Activated CD8-positive, alpha-beta T cell treated with anti-CD3 and anti-CD28 coated beads for 36 hours (primary cell): ENCODE measurements at regions not wholly inside any gene's neighbourhood (a gene's known extent, or its start where the extent isn't known, plus 50 kb on each side); places are given as distances from the start of the nearest gene placed in this dataset.

Source experiments
- ATAC-seq: fragments of 200-7000 bp; cut with Tn5 transposase; one replicate; pipeline ENCODE4 v1.10.0; 2021; ENCODE audit warnings: mild to moderate bottlenecking, moderate library complexity
- CTCF ChIA-PET: fragments of 350-600 bp; sonication (Branson Sonifier 250); formaldehyde crosslinking; loops from one replicate; lab custom pipeline; 2021; ENCODE audit warnings: antibody characterized with exemption; lab: Charles Lee
- POLR2A ChIA-PET: fragments of 350-600 bp; sonication (Branson Sonifier 250); formaldehyde crosslinking; loops from one replicate; lab custom pipeline; 2021; ENCODE audit warnings: antibody characterized with exemption; lab: Charles Lee
- DNase-seq: peaks from one replicate; pipeline ENCODE4 v3.0.0-alpha.2; 2020
- H3K27ac Mint-ChIP-seq: one replicate; pipeline ENCODE4 v1.8.0; 2021; ENCODE audit warnings: mild to moderate bottlenecking, mixed read lengths
- H3K27me3 Mint-ChIP-seq: one replicate; pipeline ENCODE4 v1.8.0; 2021; ENCODE audit warnings: mixed read lengths
- H3K36me3 Mint-ChIP-seq: one replicate; pipeline ENCODE4 v1.8.0; 2021; ENCODE audit warnings: low read depth, mixed read lengths
- H3K4me1 Mint-ChIP-seq: one replicate; pipeline ENCODE4 v1.8.0; 2021; ENCODE audit warnings: low read depth, mixed read lengths
- H3K4me3 Mint-ChIP-seq: one replicate; pipeline ENCODE4 v1.8.0; 2021; ENCODE audit warnings: mild to moderate bottlenecking, moderate library complexity, mixed read lengths
- H3K9me3 Mint-ChIP-seq: one replicate; pipeline ENCODE4 v1.8.0; 2021; ENCODE audit warnings: mixed read lengths
- intact Hi-C: fragments of 100-400 bp; cut with micrococcal nuclease; formaldehyde crosslinking; loops from one replicate; pipeline ENCODE4 v1.10.0; 2022
- TF ChIP-seq, protein P1 (sequence below): fragments of 200-600 bp; IDR thresholded peaks from one replicate; pipeline ENCODE4 v1.8.0; 2022; ENCODE audit warnings: antibody characterized with exemption, mild to moderate bottlenecking

DNA sequence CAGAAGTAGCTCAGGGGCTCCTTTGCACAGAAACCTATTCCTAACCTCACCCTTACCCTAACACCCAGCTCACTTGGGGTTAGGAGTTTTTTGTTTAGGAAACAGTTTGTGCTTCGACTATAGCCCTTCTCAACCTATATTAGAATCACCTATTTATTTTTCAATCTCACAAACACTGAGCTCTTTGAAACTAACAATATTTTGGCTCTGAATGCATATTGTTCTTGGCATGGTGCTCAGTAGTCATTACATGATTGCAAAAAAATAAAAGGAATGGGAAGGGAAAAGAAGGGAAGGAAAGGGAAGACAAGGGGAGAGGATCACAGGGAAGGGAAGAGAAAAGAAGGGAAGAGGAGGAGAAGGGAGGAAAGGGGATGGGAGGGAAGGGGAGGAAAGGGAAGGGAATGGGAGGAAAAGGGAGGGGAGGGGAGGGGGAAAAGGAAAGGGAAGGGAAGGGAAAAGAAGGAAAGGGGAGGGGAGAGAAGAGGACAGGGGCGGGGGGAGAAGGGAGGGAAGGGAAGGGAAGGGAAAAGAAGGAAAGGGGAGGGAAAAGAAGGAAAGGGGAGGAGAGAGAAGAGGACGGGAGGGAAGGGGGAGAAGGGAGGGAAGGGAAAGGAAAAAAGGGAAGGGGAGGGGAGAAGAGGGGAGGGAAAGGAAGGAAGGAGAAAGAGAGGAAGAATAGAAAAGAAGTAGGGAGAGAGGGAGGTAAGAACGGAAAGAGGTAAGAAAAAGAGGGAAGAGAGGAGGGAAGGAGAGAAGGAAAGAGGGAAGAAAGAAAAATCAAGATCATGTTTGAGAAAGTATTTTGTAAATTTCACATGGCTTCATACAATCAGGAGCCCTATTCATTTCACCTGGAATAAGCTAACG, 484.1 kb upstream of the NFIA start:
- CTCF ChIA-PET, result no interaction called here
- POLR2A ChIA-PET, result no interaction called here
- Mint-ChIP-seq H3K27me3 (no peaks in the 10 kb centered on the region), H3K36me3 (no peaks in the 10 kb centered on the region), H3K9me3 (no peaks in the 10 kb centered on the region), H3K27ac (no peak overlapping the region), H3K4me3 (no peak overlapping the region), H3K4me1 (no peaks in the 10 kb centered on the region)
- DNase-seq (no peak), ATAC-seq (no peak)
- TF ChIP-seq, protein P1, sequence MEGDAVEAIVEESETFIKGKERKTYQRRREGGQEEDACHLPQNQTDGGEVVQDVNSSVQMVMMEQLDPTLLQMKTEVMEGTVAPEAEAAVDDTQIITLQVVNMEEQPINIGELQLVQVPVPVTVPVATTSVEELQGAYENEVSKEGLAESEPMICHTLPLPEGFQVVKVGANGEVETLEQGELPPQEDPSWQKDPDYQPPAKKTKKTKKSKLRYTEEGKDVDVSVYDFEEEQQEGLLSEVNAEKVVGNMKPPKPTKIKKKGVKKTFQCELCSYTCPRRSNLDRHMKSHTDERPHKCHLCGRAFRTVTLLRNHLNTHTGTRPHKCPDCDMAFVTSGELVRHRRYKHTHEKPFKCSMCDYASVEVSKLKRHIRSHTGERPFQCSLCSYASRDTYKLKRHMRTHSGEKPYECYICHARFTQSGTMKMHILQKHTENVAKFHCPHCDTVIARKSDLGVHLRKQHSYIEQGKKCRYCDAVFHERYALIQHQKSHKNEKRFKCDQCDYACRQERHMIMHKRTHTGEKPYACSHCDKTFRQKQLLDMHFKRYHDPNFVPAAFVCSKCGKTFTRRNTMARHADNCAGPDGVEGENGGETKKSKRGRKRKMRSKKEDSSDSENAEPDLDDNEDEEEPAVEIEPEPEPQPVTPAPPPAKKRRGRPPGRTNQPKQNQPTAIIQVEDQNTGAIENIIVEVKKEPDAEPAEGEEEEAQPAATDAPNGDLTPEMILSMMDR, result no peak
- intact Hi-C loops, result no loop called here

DNA sequence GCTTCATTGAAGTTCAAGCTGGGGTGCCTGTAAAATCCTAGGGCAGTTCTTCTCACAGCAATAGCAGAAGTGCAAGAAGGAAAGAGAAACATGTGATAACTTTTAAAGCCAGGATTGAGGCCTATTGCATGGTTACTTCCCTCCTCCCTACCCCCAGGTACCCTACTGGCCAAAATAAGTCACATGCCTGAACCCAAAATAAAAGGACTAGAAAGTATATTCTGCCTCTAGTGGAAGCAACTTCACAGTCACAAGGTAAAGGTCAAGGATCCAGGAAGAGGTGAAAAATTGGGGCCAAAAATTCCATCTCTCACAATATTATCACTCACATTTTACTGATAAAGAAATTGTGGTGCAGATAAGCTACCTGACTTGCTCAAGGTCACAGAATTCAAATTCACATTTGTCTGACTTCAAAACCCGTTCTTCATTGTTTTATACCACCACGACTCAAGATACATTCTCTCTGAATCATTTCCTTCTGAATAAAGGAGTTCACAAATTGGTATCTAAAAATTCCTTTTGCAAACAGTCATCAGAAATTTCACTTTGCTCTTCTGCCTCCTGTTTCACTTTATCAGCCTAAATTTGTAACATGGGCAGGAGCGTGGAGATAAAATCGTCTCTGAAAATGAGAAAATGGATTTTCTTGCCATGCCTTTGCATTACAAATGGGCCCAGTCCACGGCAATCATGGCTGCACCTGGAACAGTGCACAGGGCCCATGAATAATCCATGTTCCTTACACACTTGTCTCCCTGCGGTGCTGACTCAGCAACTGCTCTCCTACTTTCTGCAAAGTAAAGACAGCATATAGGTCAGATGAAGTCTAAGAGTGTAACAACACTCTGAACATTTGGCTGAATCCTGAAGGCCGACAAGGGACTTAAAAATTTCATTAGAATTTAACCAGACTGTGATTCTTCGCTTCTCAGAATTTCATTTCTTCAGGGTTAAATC, 485.3 kb upstream of the NFIA start:
- H3K36me3 Mint-ChIP-seq, result no peaks in the 10 kb centered on the region
- DNase-seq (no peak), ATAC-seq (no peak)
- CTCF ChIA-PET, result no interaction called here
- intact Hi-C loops, result no loop called here
- POLR2A ChIA-PET, result no interaction called here
- no peaks in the 10 kb centered on the region for H3K9me3 Mint-ChIP-seq
- no peaks in the 10 kb centered on the region for H3K27me3 Mint-ChIP-seq
- H3K4me1 Mint-ChIP-seq, result no peaks in the 10 kb centered on the region
- no peak overlapping the region for H3K27ac Mint-ChIP-seq
- TF ChIP-seq, protein P1, result no peak
- H3K4me3 Mint-ChIP-seq, result no peak overlapping the region

DNA sequence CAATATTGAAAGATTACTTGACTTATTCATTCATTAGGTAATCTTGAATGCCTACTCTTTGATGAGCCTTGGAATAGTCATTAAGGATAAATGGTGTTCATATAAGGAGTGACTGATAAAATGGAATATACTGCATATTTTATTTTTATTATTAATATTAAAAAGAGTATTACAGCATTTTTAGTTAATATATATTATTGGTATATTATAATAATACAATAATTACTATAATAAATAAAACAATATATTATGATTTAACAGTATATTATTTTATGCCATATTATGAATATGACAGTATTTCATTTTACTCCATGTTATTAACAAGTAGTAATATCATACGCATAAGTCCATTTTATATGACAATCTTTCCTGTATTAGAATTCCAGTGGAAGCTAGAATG, 490.8 kb upstream of the NFIA start:
- ATAC-seq (no peak), DNase-seq (no peak)

DNA sequence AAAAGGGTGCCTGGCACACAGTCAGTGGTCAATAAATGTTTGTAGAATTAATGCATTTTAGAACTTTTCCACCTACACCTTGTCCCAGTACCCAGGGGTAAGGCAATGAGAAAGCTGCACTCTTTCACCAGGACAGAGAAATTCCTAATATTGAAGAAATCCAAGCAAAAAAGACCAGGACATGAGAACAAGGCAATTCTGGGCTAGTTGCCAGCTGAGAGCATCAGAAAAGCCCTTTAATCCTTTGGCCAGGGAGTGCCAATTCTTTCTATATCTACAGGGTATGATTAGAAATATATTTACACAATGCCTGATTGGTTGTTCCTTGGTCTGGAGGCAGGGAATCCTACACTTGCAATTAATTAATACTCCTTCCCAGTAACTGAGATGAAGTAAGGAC, 492.4 kb upstream of the NFIA start:
- H3K4me3 Mint-ChIP-seq, result no peak overlapping the region
- H3K36me3 Mint-ChIP-seq, result no peaks in the 10 kb centered on the region
- no peak overlapping the region for H3K27ac Mint-ChIP-seq
- ATAC-seq (no peak), DNase-seq (no peak)
- POLR2A ChIA-PET, result no interaction called here
- intact Hi-C loops, result no loop called here
- TF ChIP-seq, protein P1, result no peak
- H3K9me3 Mint-ChIP-seq, result no peaks in the 10 kb centered on the region
- no peaks in the 10 kb centered on the region for H3K4me1 Mint-ChIP-seq
- no peaks in the 10 kb centered on the region for H3K27me3 Mint-ChIP-seq
- CTCF ChIA-PET, result no interaction called here

More for the DNA sequence above, 490.8 kb upstream of the NFIA start:
- intact Hi-C loops, result no loop called here
- H3K27ac Mint-ChIP-seq, result no peak overlapping the region
- ChIA-PET POLR2A (no interaction called here), CTCF (no interaction called here)
- no peaks in the 10 kb centered on the region for H3K27me3 Mint-ChIP-seq
- H3K36me3 Mint-ChIP-seq, result no peaks in the 10 kb centered on the region
- no peak overlapping the region for H3K4me3 Mint-ChIP-seq
- TF ChIP-seq, protein P1, result no peak
- no peaks in the 10 kb centered on the region for H3K4me1 Mint-ChIP-seq
- no peaks in the 10 kb centered on the region for H3K9me3 Mint-ChIP-seq
